ENCODE measurements at regions not wholly inside any gene's neighbourhood (a gene's known extent, or its start where the extent isn't known, plus 50 kb on each side); places are given as distances from the start of the nearest gene placed in this dataset.

GRCh38 chr12:124457287-124458219 lies 109.9 kb downstream of the NCOR2 start:
- no TSS peak for BruUV-seq (replicated peaks)

GRCh38 chr12:124456652-124457152 lies 110.7 kb downstream of the NCOR2 start:
- ATAC-seq, result no peak
- POLR2A ChIA-PET, result no interaction called here
- no TSS peak for BruUV-seq (replicated peaks)
- Histone ChIP-seq H3K4me3 (ENCODE audit: low read depth in 2 of 2, low read length in 2 of 2) (no peak overlapping the region), H3K27me3 (ENCODE audit: control insufficient read depth, insufficient read depth, low read length) (no peaks in the 10 kb centered on the region), H3K9me3 (ENCODE audit: control insufficient read depth, insufficient read depth, low read depth, low read length) (no peaks in the 10 kb centered on the region), H3K4me1 (ENCODE audit: control insufficient read depth, insufficient read depth, low read length) (peaks cover 30% of the 10 kb centered on the region), H3K36me3 (ENCODE audit: control insufficient read depth, insufficient read depth, low read length) (peaks cover 2% of the 10 kb centered on the region; the same call in 1 of the 2 replicates), H3K27ac (ENCODE audit: low read length) (no peak overlapping the region)
- in situ Hi-C loops (cut with HindIII; ENCODE audit: low pct_unique_long_range_greater_than_20kb, low sequenced_read_pairs) (no loop called here), intact Hi-C loops (cut with micrococcal nuclease; ENCODE audit: unreplicated experiment) (no loop called here)
- DNase-seq (ENCODE audit: low read depth, low spot score), result no peak
- CTCF ChIA-PET, result no interaction called here
- TF ChIP-seq SIN3A (IDR thresholded peaks at IDR 0.05; ENCODE audit: borderline replicate concordance, insufficient read depth, low read depth, low read length) (no peak), CTCF (IDR thresholded peaks at IDR 0.05) (no peak), TCF7L2 (IDR thresholded peaks at IDR 0.05; ENCODE audit: low read depth, low read length) (no peak), POLR2AphosphoS5 (IDR thresholded peaks at IDR 0.05; ENCODE audit: low read depth, low read length) (no peak)

More at GRCh38 chr12:124457287-124458219, 109.9 kb downstream of the NCOR2 start:
- CTCF ChIA-PET, result no interaction called here
- no peaks in the 10 kb centered on the region for H3K27me3 ChIP-seq (ENCODE audit: control insufficient read depth, insufficient read depth, low read length)
- H3K4me3 ChIP-seq (ENCODE audit: low read depth in 2 of 2, low read length in 2 of 2), result no peak overlapping the region
- TF ChIP-seq TCF7L2 (IDR thresholded peaks at IDR 0.05; ENCODE audit: low read depth, low read length) (no peak), REST (IDR thresholded peaks at IDR 0.05; ENCODE audit: insufficient read depth in 1 of 2, low read depth in 2 of 2, low read length in 1 of 2) (no peak), SIN3A (IDR thresholded peaks at IDR 0.05; ENCODE audit: borderline replicate concordance, insufficient read depth, low read depth, low read length) (no peak), POLR2AphosphoS5 (IDR thresholded peaks at IDR 0.05; ENCODE audit: low read depth, low read length) (no peak), CTCF (IDR thresholded peaks at IDR 0.05) (no peak)
- peaks cover 27% of the 10 kb centered on the region for H3K4me1 ChIP-seq (ENCODE audit: control insufficient read depth, insufficient read depth, low read length)
- no peaks in the 10 kb centered on the region for H3K9me3 ChIP-seq (ENCODE audit: control insufficient read depth, insufficient read depth, low read depth, low read length)
- ATAC-seq, result no peak
- intact Hi-C loops (cut with micrococcal nuclease; ENCODE audit: unreplicated experiment), result no loop called here
- H3K36me3 ChIP-seq (ENCODE audit: control insufficient read depth, insufficient read depth, low read length), result peaks cover 2% of the 10 kb centered on the region; the same call in 1 of the 2 replicates
- in situ Hi-C loops (cut with HindIII; ENCODE audit: low pct_unique_long_range_greater_than_20kb, low sequenced_read_pairs), result no loop called here
- no peak for DNase-seq (ENCODE audit: low read depth, low spot score)
- no peak overlapping the region for H3K27ac ChIP-seq (ENCODE audit: low read length)
- POLR2A ChIA-PET, result no interaction called here

Measured in Panc1 (cell line).